H1 (cell line): ENCODE measurements at regions not wholly inside any gene's neighbourhood (a gene's known extent, or its start where the extent isn't known, plus 50 kb on each side); places are given as distances from the start of the nearest gene placed in this dataset.

Experiments
- ATF2 ChIP-seq: IDR thresholded peaks from 2 replicates; pipeline ENCODE4 v1.6.1; 2012; ENCODE audit warnings: low read length, inconsistent platforms
- CHD1 ChIP-seq: IDR thresholded peaks from 2 replicates; pipeline ENCODE4 v1.6.1; 2012; ENCODE audit warnings: low read depth, low read length, improper control_type of control experiment
- CHD7 ChIP-seq: fragments of 300-600 bp; sonication (generic); IDR thresholded peaks from 2 replicates; pipeline ENCODE4 v1.7.1; 2012; ENCODE audit warnings: low read length, moderate library complexity, mild to moderate bottlenecking, inconsistent platforms; ENCODE audit not compliant: insufficient replicate concordance
- E2F6 ChIP-seq: IDR thresholded peaks from 2 replicates; pipeline ENCODE4 v1.6.1; 2012; ENCODE audit warnings: inconsistent platforms
- NANOG ChIP-seq: IDR thresholded peaks from 2 replicates; pipeline ENCODE4 v1.6.1; 2011; ENCODE audit warnings: low read length, low read depth, mild to moderate bottlenecking, inconsistent platforms; ENCODE audit not compliant: insufficient read depth, poor library complexity, severe bottlenecking
- RXRA ChIP-seq: IDR thresholded peaks from 2 replicates; pipeline ENCODE4 v1.6.1; 2011; ENCODE audit warnings: low read depth, mild to moderate bottlenecking, low read length, moderate library complexity; ENCODE audit not compliant: insufficient read depth
- SIX5 ChIP-seq: IDR thresholded peaks from 2 replicates; pipeline ENCODE4 v1.6.1; 2011; ENCODE audit warnings: mild to moderate bottlenecking, low read depth, low read length
- TEAD4 ChIP-seq: IDR thresholded peaks from 2 replicates; pipeline ENCODE4 v1.6.1; 2012; ENCODE audit warnings: low read depth, low read length, inconsistent platforms, mixed read lengths
- TF ChIP-seq, protein P1 (sequence below): IDR thresholded peaks from 2 replicates; pipeline ENCODE4 v1.6.1; 2012; ENCODE audit warnings: inconsistent platforms

DNA sequence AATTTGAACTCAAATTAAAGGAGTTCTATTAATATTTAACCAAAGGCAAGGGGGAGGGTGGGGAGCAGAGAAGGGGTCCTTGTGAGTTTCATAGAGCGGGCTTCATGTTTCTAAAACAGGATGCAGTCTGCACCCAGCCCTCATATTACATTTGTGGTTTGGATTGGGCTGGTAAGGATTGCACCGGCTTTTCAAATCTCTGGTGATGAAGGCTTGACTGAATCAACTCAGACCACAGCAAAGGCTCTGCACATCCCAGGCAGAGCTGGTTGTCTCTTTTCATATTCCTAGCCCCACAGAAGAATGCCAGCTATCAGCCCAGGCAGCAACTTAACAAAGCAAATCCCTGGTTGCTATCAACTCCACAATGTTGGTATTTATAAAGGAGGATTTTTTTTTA is 1221.4 kb downstream of the VRK1 start (continued):
- TF ChIP-seq CHD7, result no peak
- TF ChIP-seq E2F6, result no peak
- no peak for TF ChIP-seq SIX5
- TF ChIP-seq, protein P1, sequence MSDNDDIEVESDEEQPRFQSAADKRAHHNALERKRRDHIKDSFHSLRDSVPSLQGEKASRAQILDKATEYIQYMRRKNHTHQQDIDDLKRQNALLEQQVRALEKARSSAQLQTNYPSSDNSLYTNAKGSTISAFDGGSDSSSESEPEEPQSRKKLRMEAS, result no peak
- no peak for TF ChIP-seq RXRA
- TF ChIP-seq NANOG, result no peak
- TF ChIP-seq TEAD4, result no peak
- no peak for TF ChIP-seq CHD1
- TF ChIP-seq ATF2, result no peak
